ENCODE measurements at regions not wholly inside any gene's neighbourhood (a gene's known extent, or its start where the extent isn't known, plus 50 kb on each side); places are given as distances from the start of the nearest gene placed in this dataset.

- no peaks in the 10 kb centered on the region for H3K9me3 ChIP-seq (ENCODE audit: insufficient read depth, low read length, severe bottlenecking)
- no peak overlapping the region for H3K4me2 ChIP-seq (ENCODE audit: insufficient read depth, low read length)
- H4K20me1 ChIP-seq (ENCODE audit: insufficient read depth, low read length): no peaks in the 10 kb centered on the region
- H3K4me1 ChIP-seq (ENCODE audit: insufficient read depth, low read length): no peaks in the 10 kb centered on the region
- no peak overlapping the region for H2AFZ ChIP-seq (ENCODE audit: low read depth, low read length)
- no peak overlapping the region for H3K9ac ChIP-seq (ENCODE audit: low read depth, low read length)
- H3K4me3 ChIP-seq (ENCODE audit: low read depth in 1 of 2, low read length in 2 of 2): no peak overlapping the region
- ATAC-seq (ENCODE audit: insufficient read depth, low read depth): no peak
- H3K36me3 ChIP-seq (ENCODE audit: insufficient read depth, low read length): no peaks in the 10 kb centered on the region
- TF ChIP-seq, protein P1, sequence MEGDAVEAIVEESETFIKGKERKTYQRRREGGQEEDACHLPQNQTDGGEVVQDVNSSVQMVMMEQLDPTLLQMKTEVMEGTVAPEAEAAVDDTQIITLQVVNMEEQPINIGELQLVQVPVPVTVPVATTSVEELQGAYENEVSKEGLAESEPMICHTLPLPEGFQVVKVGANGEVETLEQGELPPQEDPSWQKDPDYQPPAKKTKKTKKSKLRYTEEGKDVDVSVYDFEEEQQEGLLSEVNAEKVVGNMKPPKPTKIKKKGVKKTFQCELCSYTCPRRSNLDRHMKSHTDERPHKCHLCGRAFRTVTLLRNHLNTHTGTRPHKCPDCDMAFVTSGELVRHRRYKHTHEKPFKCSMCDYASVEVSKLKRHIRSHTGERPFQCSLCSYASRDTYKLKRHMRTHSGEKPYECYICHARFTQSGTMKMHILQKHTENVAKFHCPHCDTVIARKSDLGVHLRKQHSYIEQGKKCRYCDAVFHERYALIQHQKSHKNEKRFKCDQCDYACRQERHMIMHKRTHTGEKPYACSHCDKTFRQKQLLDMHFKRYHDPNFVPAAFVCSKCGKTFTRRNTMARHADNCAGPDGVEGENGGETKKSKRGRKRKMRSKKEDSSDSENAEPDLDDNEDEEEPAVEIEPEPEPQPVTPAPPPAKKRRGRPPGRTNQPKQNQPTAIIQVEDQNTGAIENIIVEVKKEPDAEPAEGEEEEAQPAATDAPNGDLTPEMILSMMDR (IDR thresholded peaks at IDR 0.05; ENCODE audit: borderline replicate concordance, extremely low read depth, low read length, poor library complexity, severe bottlenecking): no peak
- no peak for TF ChIP-seq EZH2 (IDR thresholded peaks at IDR 0.05; ENCODE audit: borderline replicate concordance, low read depth, low read length, severe bottlenecking)
- no peak for DNase-seq
- H3K27me3 ChIP-seq (ENCODE audit: insufficient read depth, low read length, poor library complexity): no peaks in the 10 kb centered on the region
- H3K27ac ChIP-seq (ENCODE audit: low read length): no peak overlapping the region
- H3K79me2 ChIP-seq (ENCODE audit: insufficient read depth, low read length): no peaks in the 10 kb centered on the region
Measured at GRCh38 chr2:166613226-166613625, 119.2 kb upstream of the SCN7A start.

DNA sequence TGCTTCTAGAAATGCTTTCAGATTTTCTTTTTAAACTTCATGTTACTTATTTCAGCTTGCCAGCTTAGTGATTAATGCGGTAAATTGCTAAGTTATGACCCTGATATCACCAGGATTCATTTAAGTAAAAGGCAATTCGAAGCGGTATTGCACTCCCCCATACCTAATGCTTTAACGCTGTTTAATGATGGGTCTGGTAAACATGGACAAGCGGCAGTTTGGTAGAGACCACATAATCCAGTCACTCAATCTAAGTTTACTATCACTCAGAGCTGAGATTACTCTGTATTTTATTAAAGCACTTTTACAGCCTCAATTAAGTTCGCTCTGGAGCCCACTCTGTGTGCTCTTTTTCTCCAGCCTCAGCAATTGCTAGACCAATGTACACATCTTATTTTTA lies 118.2 kb upstream of the SCN7A start:
- DNase-seq (no peak), ATAC-seq (ENCODE audit: insufficient read depth, low read depth) (no peak)
- no peak overlapping the region for H3K4me3 ChIP-seq (ENCODE audit: low read depth in 1 of 2, low read length in 2 of 2)
- H4K20me1 ChIP-seq (ENCODE audit: insufficient read depth, low read length): no peaks in the 10 kb centered on the region
- no peaks in the 10 kb centered on the region for H3K27me3 ChIP-seq (ENCODE audit: insufficient read depth, low read length, poor library complexity)
- H3K4me1 ChIP-seq (ENCODE audit: insufficient read depth, low read length): no peaks in the 10 kb centered on the region
- H3K27ac ChIP-seq (ENCODE audit: low read length): no peak overlapping the region
- H3K79me2 ChIP-seq (ENCODE audit: insufficient read depth, low read length): no peaks in the 10 kb centered on the region
- no peaks in the 10 kb centered on the region for H3K9me3 ChIP-seq (ENCODE audit: insufficient read depth, low read length, severe bottlenecking)
- H2AFZ ChIP-seq (ENCODE audit: low read depth, low read length): no peak overlapping the region
- TF ChIP-seq EZH2 (IDR thresholded peaks at IDR 0.05; ENCODE audit: borderline replicate concordance, low read depth, low read length, severe bottlenecking): no peak
- TF ChIP-seq, protein P1 (IDR thresholded peaks at IDR 0.05; ENCODE audit: borderline replicate concordance, extremely low read depth, low read length, poor library complexity, severe bottlenecking): no peak
- no peak overlapping the region for H3K9ac ChIP-seq (ENCODE audit: low read depth, low read length)
- no peaks in the 10 kb centered on the region for H3K36me3 ChIP-seq (ENCODE audit: insufficient read depth, low read length)
- no peak overlapping the region for H3K4me2 ChIP-seq (ENCODE audit: insufficient read depth, low read length)

DNA sequence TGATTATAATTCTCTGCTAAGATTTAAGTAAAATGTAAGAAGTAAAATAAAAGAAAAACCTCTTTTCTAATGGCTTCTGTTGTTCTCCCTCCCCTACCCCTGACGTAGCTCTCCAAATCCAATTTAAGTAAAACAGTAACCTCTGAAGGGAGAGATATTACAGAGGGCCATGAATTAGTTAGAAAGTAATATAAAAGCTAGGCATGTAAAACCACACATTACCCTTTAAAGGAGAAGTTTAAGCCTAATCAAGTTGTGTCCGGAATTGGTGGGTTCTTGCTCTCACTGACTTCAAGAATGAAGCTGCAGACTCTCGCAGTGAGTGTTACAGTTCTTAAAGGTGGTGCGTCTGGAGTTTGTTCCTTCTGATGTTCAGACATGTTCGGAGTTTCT lies 116.9 kb upstream of the SCN7A start:
- no peaks in the 10 kb centered on the region for H3K4me1 ChIP-seq (ENCODE audit: insufficient read depth, low read length)
- H3K4me3 ChIP-seq (ENCODE audit: low read depth in 1 of 2, low read length in 2 of 2): no peak overlapping the region
- no peaks in the 10 kb centered on the region for H3K9me3 ChIP-seq (ENCODE audit: insufficient read depth, low read length, severe bottlenecking)
- H3K4me2 ChIP-seq (ENCODE audit: insufficient read depth, low read length): no peak overlapping the region
- no peaks in the 10 kb centered on the region for H3K27me3 ChIP-seq (ENCODE audit: insufficient read depth, low read length, poor library complexity)
- H2AFZ ChIP-seq (ENCODE audit: low read depth, low read length): no peak overlapping the region
- DNase-seq (no peak), ATAC-seq (ENCODE audit: insufficient read depth, low read depth) (no peak)
- H3K79me2 ChIP-seq (ENCODE audit: insufficient read depth, low read length): no peaks in the 10 kb centered on the region
- no peak for TF ChIP-seq EZH2 (IDR thresholded peaks at IDR 0.05; ENCODE audit: borderline replicate concordance, low read depth, low read length, severe bottlenecking)
- TF ChIP-seq, protein P1 (IDR thresholded peaks at IDR 0.05; ENCODE audit: borderline replicate concordance, extremely low read depth, low read length, poor library complexity, severe bottlenecking): no peak
- no peak overlapping the region for H3K27ac ChIP-seq (ENCODE audit: low read length)
- H3K36me3 ChIP-seq (ENCODE audit: insufficient read depth, low read length): no peaks in the 10 kb centered on the region
- no peaks in the 10 kb centered on the region for H4K20me1 ChIP-seq (ENCODE audit: insufficient read depth, low read length)
- no peak overlapping the region for H3K9ac ChIP-seq (ENCODE audit: low read depth, low read length)
